Liver (tissue), 8 donors: ENCODE measurements at regions not wholly inside any gene's neighbourhood (a gene's known extent, or its start where the extent isn't known, plus 50 kb on each side); places are given as distances from the start of the nearest gene placed in this dataset.

ENCODE experiments used
- DNase-seq: peaks from one replicate; pipeline ENCODE4 v3.0.0-alpha.2; 2017; ENCODE audit warnings: low spot score
- H3K27ac ChIP-seq, 2 donors: one replicate each; pipeline ENCODE4 v1.7.0; 2013; ENCODE audit warnings: inconsistent platforms in 2 of 2, low read length in 2 of 2, control low read depth in 1 of 2, low read depth in 1 of 2, mild to moderate bottlenecking in 1 of 2
- H3K27me3 ChIP-seq, 4 donors: one replicate each; pipeline versions ENCODE4 v1.6.1 to v1.7.0; 2013; ENCODE audit warnings: low read length in 3 of 4, inconsistent platforms in 1 of 4, mild to moderate bottlenecking in 1 of 4, moderate library complexity in 1 of 4; ENCODE audit not compliant: control insufficient read depth in 4 of 4, insufficient read depth in 4 of 4
- H3K36me3 ChIP-seq, 4 donors: one replicate each; pipeline versions ENCODE4 v1.6.1 to v1.7.0; 2013; ENCODE audit warnings: low read length in 3 of 4, mild to moderate bottlenecking in 3 of 4, low read depth in 1 of 4, moderate library complexity in 1 of 4; ENCODE audit not compliant: control insufficient read depth in 4 of 4, insufficient read depth in 3 of 4
- H3K4me1 ChIP-seq, 4 donors: one replicate each; pipeline versions ENCODE4 v1.6.1 to v1.7.0; 2013; ENCODE audit warnings: low read length in 3 of 4, mild to moderate bottlenecking in 3 of 4, moderate library complexity in 1 of 4; ENCODE audit not compliant: control insufficient read depth in 4 of 4, insufficient read depth in 4 of 4
- H3K4me3 ChIP-seq, 3 donors: one replicate each; pipeline versions ENCODE4 v1.6.1 to v1.7.0; 2013; ENCODE audit warnings: low read length in 3 of 3, control low read depth in 1 of 3, low read depth in 1 of 3, mild to moderate bottlenecking in 1 of 3
- H3K9ac ChIP-seq, 2 donors: one replicate each; pipeline ENCODE4 v1.7.0; 2013; ENCODE audit warnings: low read length in 2 of 2, mild to moderate bottlenecking in 2 of 2, moderate library complexity in 2 of 2, control low read depth in 1 of 2, low read depth in 1 of 2
- H3K9me3 ChIP-seq, 4 donors: one replicate each; pipeline versions ENCODE4 v1.6.1 to v1.7.0; 2013; ENCODE audit warnings: low read length in 3 of 4; ENCODE audit not compliant: control insufficient read depth in 4 of 4
- EGR1 ChIP-seq, 2 donors: IDR thresholded peaks; 2 replicates each; pipeline ENCODE4 v1.6.1; 2016 to 2018; ENCODE audit warnings: antibody characterized with exemption in 2 of 2, low read depth in 2 of 2
- FOXA1 ChIP-seq: IDR thresholded peaks from 2 replicates; pipeline ENCODE4 v1.6.1; 2016; ENCODE audit warnings: antibody characterized with exemption
- FOXA2 ChIP-seq: IDR thresholded peaks from 2 replicates; pipeline ENCODE4 v1.6.1; 2016; ENCODE audit warnings: antibody characterized with exemption
- HNF4G ChIP-seq: IDR thresholded peaks from 2 replicates; pipeline ENCODE4 v1.6.1; 2016; ENCODE audit warnings: antibody characterized with exemption
- JUND ChIP-seq, 2 donors: IDR thresholded peaks; 2 replicates each; pipeline ENCODE4 v1.6.1; 2016; ENCODE audit warnings: antibody characterized with exemption in 2 of 2
- MAX ChIP-seq: IDR thresholded peaks from 2 replicates; pipeline ENCODE4 v1.6.1; 2016; ENCODE audit warnings: antibody characterized with exemption
- NR2F2 ChIP-seq: IDR thresholded peaks from 2 replicates; pipeline ENCODE4 v1.6.1; 2016; ENCODE audit warnings: antibody characterized with exemption
- RAD21 ChIP-seq, 2 donors: IDR thresholded peaks; 2 replicates each; pipeline ENCODE4 v1.6.1; 2016; ENCODE audit warnings: antibody characterized with exemption in 2 of 2, mild to moderate bottlenecking in 2 of 2
- RXRA ChIP-seq, 2 donors: IDR thresholded peaks; 2 replicates each; pipeline ENCODE4 v1.6.1; 2017 to 2018; ENCODE audit warnings: antibody characterized with exemption in 2 of 2, mild to moderate bottlenecking in 1 of 2
- SP1 ChIP-seq: IDR thresholded peaks from 2 replicates; pipeline ENCODE4 v1.6.1; 2018; ENCODE audit warnings: antibody characterized with exemption, mild to moderate bottlenecking
- TAF1 ChIP-seq: conservative IDR thresholded peaks from 2 replicates; pipeline ENCODE4 v1.6.1; 2016; ENCODE audit warnings: antibody characterized with exemption, mild to moderate bottlenecking
- YY1 ChIP-seq: IDR thresholded peaks from 2 replicates; pipeline ENCODE4 v1.6.1; 2016; ENCODE audit warnings: antibody characterized with exemption, mild to moderate bottlenecking
- ZBTB33 ChIP-seq: IDR thresholded peaks from 2 replicates; pipeline ENCODE4 v1.6.1; 2016; ENCODE audit warnings: antibody characterized with exemption
- WGBS: extraction: QIAGEN DNeasy Blood & Tissue Kit; methylation state at CpG from one replicate; pipeline ENCODE4 v1.1.7; 2013; 5-methylcytosine and 5-hydroxymethylcytosine counted together
- TF ChIP-seq, protein P1 (sequence below): IDR thresholded peaks from 2 replicates; pipeline ENCODE4 v1.6.1; 2016; ENCODE audit warnings: antibody characterized with exemption, mild to moderate bottlenecking
- TF ChIP-seq, protein P2 (sequence below): fragments of 150-350 bp; IDR thresholded peaks from 2 replicates; pipeline ENCODE4 v1.5.1; 2017; ENCODE audit warnings: improper control_type of control experiment, low read depth, low read length; ENCODE audit not compliant: missing input control
- TF ChIP-seq, protein P3 (sequence below): IDR thresholded peaks from 2 replicates; pipeline ENCODE4 v1.6.1; 2016; ENCODE audit warnings: antibody characterized with exemption
- donor health status: healthy.
- donor health status: healthy.
- donor health status: healthy.
- donor health status: healthy.
- donor health status: healthy.

DNA sequence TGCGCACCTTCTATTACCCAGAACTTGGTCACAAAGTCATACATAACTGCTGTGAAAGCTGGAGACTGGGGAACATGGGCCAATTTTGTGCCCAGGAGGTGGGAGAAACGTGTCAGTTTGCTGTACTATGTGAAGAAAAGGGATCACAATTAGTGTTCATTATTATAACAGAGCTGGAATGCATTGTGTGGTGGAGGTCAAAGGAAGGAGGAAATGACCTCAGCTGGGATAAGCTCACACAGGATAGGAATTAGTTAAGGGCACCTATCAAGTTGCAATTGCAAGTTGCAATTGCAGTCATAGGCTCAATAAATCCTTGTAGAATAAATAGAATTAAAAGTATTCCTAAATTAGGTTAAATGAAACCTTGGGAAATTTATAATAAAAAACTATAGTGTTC lies 103.9 kb upstream of the OBI1 start:
- Histone ChIP-seq H3K27ac (no peak overlapping the region), H3K4me1 (no peaks in the 10 kb centered on the region), H3K36me3 (no peaks in the 10 kb centered on the region), H3K4me3 (no peak overlapping the region), H3K9me3 (no peaks in the 10 kb centered on the region), H3K9ac (no peak overlapping the region), H3K27me3 (peaks cover 0 to 4% (median 2%) of the 10 kb centered on the region in 4 donors)
- 56% methylated on average over 2 of the region's 2 CpGs for WGBS
- no peak for TF ChIP-seq YY1
- no peak for TF ChIP-seq RAD21 (IDR thresholded peaks at IDR 0.05)
- TF ChIP-seq, protein P1, sequence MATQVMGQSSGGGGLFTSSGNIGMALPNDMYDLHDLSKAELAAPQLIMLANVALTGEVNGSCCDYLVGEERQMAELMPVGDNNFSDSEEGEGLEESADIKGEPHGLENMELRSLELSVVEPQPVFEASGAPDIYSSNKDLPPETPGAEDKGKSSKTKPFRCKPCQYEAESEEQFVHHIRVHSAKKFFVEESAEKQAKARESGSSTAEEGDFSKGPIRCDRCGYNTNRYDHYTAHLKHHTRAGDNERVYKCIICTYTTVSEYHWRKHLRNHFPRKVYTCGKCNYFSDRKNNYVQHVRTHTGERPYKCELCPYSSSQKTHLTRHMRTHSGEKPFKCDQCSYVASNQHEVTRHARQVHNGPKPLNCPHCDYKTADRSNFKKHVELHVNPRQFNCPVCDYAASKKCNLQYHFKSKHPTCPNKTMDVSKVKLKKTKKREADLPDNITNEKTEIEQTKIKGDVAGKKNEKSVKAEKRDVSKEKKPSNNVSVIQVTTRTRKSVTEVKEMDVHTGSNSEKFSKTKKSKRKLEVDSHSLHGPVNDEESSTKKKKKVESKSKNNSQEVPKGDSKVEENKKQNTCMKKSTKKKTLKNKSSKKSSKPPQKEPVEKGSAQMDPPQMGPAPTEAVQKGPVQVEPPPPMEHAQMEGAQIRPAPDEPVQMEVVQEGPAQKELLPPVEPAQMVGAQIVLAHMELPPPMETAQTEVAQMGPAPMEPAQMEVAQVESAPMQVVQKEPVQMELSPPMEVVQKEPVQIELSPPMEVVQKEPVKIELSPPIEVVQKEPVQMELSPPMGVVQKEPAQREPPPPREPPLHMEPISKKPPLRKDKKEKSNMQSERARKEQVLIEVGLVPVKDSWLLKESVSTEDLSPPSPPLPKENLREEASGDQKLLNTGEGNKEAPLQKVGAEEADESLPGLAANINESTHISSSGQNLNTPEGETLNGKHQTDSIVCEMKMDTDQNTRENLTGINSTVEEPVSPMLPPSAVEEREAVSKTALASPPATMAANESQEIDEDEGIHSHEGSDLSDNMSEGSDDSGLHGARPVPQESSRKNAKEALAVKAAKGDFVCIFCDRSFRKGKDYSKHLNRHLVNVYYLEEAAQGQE, result no peak
- TF ChIP-seq HNF4G, result no peak
- TF ChIP-seq, protein P2, sequence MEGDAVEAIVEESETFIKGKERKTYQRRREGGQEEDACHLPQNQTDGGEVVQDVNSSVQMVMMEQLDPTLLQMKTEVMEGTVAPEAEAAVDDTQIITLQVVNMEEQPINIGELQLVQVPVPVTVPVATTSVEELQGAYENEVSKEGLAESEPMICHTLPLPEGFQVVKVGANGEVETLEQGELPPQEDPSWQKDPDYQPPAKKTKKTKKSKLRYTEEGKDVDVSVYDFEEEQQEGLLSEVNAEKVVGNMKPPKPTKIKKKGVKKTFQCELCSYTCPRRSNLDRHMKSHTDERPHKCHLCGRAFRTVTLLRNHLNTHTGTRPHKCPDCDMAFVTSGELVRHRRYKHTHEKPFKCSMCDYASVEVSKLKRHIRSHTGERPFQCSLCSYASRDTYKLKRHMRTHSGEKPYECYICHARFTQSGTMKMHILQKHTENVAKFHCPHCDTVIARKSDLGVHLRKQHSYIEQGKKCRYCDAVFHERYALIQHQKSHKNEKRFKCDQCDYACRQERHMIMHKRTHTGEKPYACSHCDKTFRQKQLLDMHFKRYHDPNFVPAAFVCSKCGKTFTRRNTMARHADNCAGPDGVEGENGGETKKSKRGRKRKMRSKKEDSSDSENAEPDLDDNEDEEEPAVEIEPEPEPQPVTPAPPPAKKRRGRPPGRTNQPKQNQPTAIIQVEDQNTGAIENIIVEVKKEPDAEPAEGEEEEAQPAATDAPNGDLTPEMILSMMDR, result no peak
- no peak for TF ChIP-seq EGR1 (IDR thresholded peaks at IDR 0.05; ENCODE audit: low read depth in 2 of 2)
- TF ChIP-seq, protein P3, sequence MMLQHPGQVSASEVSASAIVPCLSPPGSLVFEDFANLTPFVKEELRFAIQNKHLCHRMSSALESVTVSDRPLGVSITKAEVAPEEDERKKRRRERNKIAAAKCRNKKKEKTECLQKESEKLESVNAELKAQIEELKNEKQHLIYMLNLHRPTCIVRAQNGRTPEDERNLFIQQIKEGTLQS, result no peak
- no peak for TF ChIP-seq TAF1
- TF ChIP-seq FOXA1, result no peak
- no peak for TF ChIP-seq ZBTB33
- DNase-seq, result no peak

DNA sequence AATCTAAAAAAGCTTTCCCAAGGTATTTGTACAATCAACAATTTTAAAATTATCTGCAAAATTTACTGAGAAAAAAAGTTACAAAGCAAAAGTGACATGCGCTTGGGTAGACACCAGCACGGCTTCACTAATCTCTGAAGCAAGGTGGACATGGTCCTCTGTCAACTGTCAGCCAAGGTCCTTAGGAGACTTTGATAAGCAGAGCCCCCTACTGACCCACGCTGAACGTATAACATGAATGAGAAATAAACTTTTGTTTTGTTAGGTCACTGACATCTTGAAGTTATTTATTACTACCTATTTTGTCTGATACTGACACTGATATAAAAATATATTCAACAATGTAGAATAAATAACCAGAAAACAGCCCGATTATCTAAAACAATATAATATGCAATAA lies 100.7 kb upstream of the OBI1 start:
- H3K27me3 ChIP-seq, result peaks cover 0 to 4% (median 2%) of the 10 kb centered on the region in 4 donors
- no peaks in the 10 kb centered on the region for H3K4me1 ChIP-seq
- H3K27ac ChIP-seq, result no peak overlapping the region
- WGBS, result 68% methylated on average over 5 of the region's 5 CpGs
- no peak overlapping the region for H3K9ac ChIP-seq
- no peaks in the 10 kb centered on the region for H3K36me3 ChIP-seq
- DNase-seq, result no peak
- H3K4me3 ChIP-seq, result no peak overlapping the region
- no peaks in the 10 kb centered on the region for H3K9me3 ChIP-seq
- TF ChIP-seq, protein P2, result no peak
- TF ChIP-seq SP1, result no peak
- no peak for TF ChIP-seq FOXA2
- TF ChIP-seq RXRA (IDR thresholded peaks at IDR 0.05), result no peak
- no peak for TF ChIP-seq FOXA1
- TF ChIP-seq MAX, result no peak
- TF ChIP-seq HNF4G, result no peak
- no peak for TF ChIP-seq EGR1 (IDR thresholded peaks at IDR 0.05; ENCODE audit: low read depth in 2 of 2)
- TF ChIP-seq TAF1, result no peak
- TF ChIP-seq ZBTB33, result no peak
- no peak for TF ChIP-seq YY1
- no peak for TF ChIP-seq NR2F2
- TF ChIP-seq, protein P1, result no peak
- no peak for TF ChIP-seq JUND (IDR thresholded peaks at IDR 0.05)
